Fibroblast of upper back skin (primary cell): ENCODE measurements at regions not wholly inside any gene's neighbourhood (a gene's known extent, or its start where the extent isn't known, plus 50 kb on each side); places are given as distances from the start of the nearest gene placed in this dataset.

Experiments
- DNase-seq: peaks from one replicate; pipeline ENCODE4 v3.0.0-alpha.2; 2013

- no peak for DNase-seq
These were observed 1039.9 kb upstream of the POU3F3 start for GRCh38 chr2:103814016-103814415.

GRCh38 chr2:103815731-103816130, 1038.2 kb upstream of the POU3F3 start:
- DNase-seq = no peak

- DNase-seq = no peak
These were observed 1036.2 kb upstream of the POU3F3 start for GRCh38 chr2:103817746-103818145.

- DNase-seq = no peak
These were observed 1035.7 kb upstream of the POU3F3 start for GRCh38 chr2:103818176-103818575.

GRCh38 chr2:103819599-103819998, 1034.3 kb upstream of the POU3F3 start:
- no peak for DNase-seq

- peak; percentile 5 for DNase-seq
These were observed 1030.1 kb upstream of the POU3F3 start for GRCh38 chr2:103823847-103824246.

- no peak for DNase-seq
These were observed 1006.6 kb upstream of the POU3F3 start for GRCh38 chr2:103847276-103847675.

- no peak for DNase-seq
These were observed 994.7 kb upstream of the POU3F3 start for GRCh38 chr2:103859238-103859637.

- DNase-seq = no peak
These were observed 993.9 kb upstream of the POU3F3 start for GRCh38 chr2:103860016-103860415.

- DNase-seq = no peak
These were observed 985.5 kb upstream of the POU3F3 start for GRCh38 chr2:103868396-103868795.

- no peak for DNase-seq
These were observed 980.1 kb upstream of the POU3F3 start for GRCh38 chr2:103873716-103874351.

GRCh38 chr2:103875131-103875530, 978.8 kb upstream of the POU3F3 start:
- no peak for DNase-seq

- no peak for DNase-seq
These were observed 978.4 kb upstream of the POU3F3 start for GRCh38 chr2:103875531-103875930.

- no peak for DNase-seq
These were observed 977.3 kb upstream of the POU3F3 start for GRCh38 chr2:103876611-103877010.

GRCh38 chr2:103879101-103879500, 974.8 kb upstream of the POU3F3 start:
- no peak for DNase-seq

GRCh38 chr2:103880081-103880834, 973.7 kb upstream of the POU3F3 start:
- DNase-seq = no peak

- peak; percentile 10 for DNase-seq
These were observed 966.3 kb upstream of the POU3F3 start for GRCh38 chr2:103887625-103888024.

GRCh38 chr2:103896182-103896581, 957.7 kb upstream of the POU3F3 start:
- DNase-seq = no peak

- DNase-seq = peak; percentile 9
These were observed 955.4 kb upstream of the POU3F3 start for GRCh38 chr2:103898561-103898960.

GRCh38 chr2:103902347-103902746, 951.6 kb upstream of the POU3F3 start:
- no peak for DNase-seq

- no peak for DNase-seq
These were observed 932.8 kb upstream of the POU3F3 start for GRCh38 chr2:103921161-103921560.

- no peak for DNase-seq
These were observed 911.7 kb upstream of the POU3F3 start for GRCh38 chr2:103942199-103942598.

GRCh38 chr2:103945083-103945482, 908.8 kb upstream of the POU3F3 start:
- DNase-seq = no peak
